Peyer's patch (tissue), 4 donors: ENCODE measurements at regions not wholly inside any gene's neighbourhood (a gene's known extent, or its start where the extent isn't known, plus 50 kb on each side); places are given as distances from the start of the nearest gene placed in this dataset.

Experiments
- CTCF ChIP-seq, 6 experiments: fragments of 450-650 bp in 4 of 6; fragments of 200-600 bp in 2 of 6; sonication (generic) in 1 of 6; IDR thresholded peaks; one replicate each; pipeline ENCODE4 v1.5.1; 2017 to 2019; ENCODE audit warnings: antibody characterized with exemption in 6 of 6, mild to moderate bottlenecking in 3 of 6, moderate library complexity in 1 of 6
- POLR2A ChIP-seq, 2 donors: fragments of 450-650 bp; IDR thresholded peaks; one replicate each; pipeline ENCODE4 v1.5.1; 2017; ENCODE audit warnings: antibody characterized with exemption in 2 of 2, mild to moderate bottlenecking in 2 of 2, moderate library complexity in 2 of 2

DNA sequence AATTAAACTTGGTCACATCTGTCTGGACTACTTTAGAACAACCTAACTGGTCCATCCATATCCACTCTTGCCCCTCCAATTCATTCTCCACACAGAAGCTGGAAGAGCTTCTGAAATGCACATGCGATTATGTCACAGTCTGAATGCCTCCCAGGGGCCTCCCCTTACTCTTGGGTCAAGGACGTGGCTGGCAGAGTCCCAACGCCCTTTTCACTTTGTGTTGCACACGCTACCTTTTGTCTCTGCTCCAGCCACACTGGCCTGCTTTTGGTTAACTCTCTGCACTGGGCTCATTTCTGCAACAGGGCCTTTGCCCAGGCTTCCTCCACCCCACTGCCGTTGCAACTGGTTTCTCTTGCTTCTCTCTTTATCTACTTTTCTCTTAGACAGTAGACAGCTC is 245.2 kb downstream of the IL20RB start:
- TF ChIP-seq CTCF (IDR thresholded peaks at IDR 0.05): no peak
- no peak for TF ChIP-seq POLR2A (IDR thresholded peaks at IDR 0.05)
